ENCODE measurements at regions not wholly inside any gene's neighbourhood (a gene's known extent, or its start where the extent isn't known, plus 50 kb on each side); places are given as distances from the start of the nearest gene placed in this dataset.
"Not testable (repeated sequence)": the region's sequence is repeated elsewhere in the genome, so short reads cannot be mapped to it uniquely, and the experiment has no call there.

DNA sequence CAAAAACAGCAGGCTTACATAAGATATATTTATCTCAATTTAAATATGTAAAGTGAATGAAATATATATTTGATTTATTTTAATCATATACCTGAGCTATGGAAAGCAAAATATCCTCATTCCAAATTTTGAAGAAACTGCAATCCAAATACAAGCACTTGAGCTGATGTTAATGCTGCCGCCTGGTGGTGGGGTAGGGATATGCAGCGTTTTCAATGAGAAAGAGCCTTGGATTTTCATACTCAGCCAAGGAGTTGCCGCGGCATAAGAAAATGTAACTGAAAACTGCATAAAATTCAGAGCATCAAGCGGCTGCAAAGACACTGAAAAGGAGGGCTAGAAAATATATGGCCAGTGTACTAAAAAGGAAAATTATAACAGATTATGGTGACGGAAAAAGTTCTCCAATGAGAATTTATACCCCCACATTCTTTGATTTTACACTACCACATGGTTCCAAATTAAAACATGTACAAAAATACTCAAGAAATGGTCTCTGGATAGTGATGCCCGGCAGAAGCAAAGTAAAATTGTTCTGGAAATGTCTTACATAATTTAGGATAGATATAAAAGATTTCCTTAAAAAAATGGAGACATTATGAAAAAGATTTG lies 660.3 kb upstream of the PITX2 start:
- peak; percentile 61 for DNase-seq

- DNase-seq: no peak
Observed at GRCh38 chr4:111296466-111296865, 673.6 kb upstream of the PITX2 start.

DNA sequence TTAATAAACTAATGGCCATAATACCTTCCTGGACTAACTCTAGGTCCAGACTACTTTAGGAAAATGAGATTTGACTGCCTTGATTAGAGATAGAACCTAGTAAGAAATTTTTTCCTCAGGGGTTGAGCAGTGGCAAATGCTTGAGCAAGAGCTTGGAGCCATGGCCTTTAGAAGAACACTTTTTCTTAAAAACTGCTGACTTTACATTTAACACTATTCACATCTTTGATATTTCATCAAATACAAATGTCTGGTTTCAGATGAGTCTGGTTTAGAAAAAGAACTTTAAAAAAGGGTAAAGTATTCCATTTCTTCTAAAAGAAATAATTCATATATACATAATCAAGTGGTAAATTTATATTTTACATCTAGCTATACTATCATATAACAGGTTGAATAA lies 680.9 kb upstream of the PITX2 start:
- no peak for DNase-seq

GRCh38 chr4:111323496-111323895 lies 700.6 kb upstream of the PITX2 start:
- DNase-seq: no peak

- no peak for DNase-seq
Observed at GRCh38 chr4:111323916-111324315, 701.0 kb upstream of the PITX2 start.

DNA sequence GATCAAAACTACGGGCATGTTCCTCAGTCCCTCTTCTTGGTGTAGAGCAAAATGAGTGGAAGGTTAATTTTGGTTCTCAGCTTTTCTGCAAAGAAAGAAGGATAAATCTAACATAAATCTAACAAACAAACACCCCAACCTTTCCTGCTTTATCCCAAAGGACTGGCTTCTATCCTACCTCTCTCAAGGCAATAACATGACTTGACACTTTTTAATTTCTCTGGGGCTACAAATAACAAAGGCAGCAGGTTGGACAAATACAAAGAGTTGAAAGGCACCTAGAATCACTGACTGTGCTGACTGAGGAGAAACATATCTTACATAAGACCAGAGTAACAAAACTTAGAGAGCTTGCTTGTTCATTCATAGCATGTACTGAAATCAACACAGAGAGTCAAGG lies 703.6 kb upstream of the PITX2 start:
- no peak for DNase-seq

GRCh38 chr4:111330786-111331185 lies 707.9 kb upstream of the PITX2 start:
- DNase-seq: no peak

DNA sequence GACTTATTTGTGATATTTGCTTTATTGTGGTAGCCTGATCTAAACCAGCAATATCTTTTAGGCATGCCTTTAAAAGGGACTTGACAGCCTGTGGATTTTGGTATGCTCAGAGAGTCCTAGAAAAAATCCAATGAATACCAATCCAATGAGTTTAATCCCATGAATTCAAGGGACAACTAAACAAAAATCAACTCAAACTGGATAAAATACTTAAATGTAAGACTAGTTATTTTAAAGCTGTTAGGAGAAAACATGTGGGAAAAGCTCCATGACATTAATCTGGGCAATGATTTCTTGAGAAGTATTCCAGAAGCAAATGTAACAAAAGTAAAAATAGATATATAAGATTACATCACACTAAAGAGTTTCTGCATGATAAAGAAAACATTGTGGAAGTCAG lies 711.5 kb upstream of the PITX2 start:
- no peak for DNase-seq

- DNase-seq: not testable (repeated sequence)
Observed at GRCh38 chr4:111337186-111337876, 714.5 kb upstream of the PITX2 start.

DNA sequence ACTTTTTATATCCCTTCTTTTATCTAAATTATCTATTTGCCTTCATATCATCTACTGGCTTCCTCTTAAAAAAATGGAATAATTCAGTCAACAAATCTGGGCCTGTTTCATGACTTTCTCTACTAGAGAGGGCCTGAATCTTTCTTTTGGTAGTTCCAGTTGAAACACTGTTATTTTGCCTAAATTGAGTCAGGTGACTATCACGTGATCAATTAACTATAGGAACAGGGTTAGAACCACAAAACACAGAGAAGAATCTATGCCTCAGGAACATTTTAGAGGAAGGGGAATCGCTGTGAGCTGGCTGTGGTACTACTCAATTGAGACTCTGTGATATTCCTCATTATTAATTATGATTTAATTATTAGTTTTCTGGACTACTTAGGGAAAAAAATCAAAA lies 736.7 kb upstream of the PITX2 start:
- no peak for DNase-seq

DNA sequence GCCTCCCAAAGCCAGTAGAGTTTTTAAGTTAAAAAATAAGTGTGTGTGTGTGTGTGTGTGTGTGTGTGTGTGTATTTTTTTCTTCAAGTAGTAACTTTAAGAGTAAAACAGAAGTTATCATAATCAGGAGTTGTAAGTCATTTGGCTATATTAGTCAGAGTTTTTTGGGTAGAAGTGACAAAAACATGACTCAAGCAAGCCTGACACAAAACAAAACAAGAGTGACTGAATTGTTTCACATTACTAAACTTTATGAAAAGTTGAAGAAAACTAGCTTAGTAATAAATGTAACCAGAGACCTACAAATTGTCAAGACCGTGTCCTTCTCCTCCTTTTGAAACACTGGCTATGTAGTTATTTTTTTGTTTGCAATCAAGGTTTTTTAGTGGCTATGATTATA lies 738.0 kb upstream of the PITX2 start:
- DNase-seq: no peak

DNA sequence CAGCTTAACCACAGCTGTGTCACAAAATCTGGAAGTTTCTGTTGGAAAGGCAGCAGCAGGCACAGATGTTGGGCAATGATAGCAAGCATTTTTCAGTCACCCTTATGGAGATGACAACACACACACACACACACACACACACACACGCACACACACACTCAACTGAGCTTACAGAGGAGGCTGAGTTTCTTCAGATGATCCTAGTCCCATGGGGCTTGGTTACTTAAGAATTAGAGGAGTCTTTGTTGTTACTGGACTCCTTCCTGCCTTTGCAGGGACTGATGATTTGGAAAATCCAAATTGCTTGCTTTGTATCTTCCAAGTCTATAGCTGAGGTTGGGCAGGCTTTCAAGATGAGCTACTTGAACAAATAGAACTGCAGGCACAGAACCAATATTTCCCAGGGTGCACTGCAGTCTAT lies 740.1 kb upstream of the PITX2 start:
- DNase-seq: no peak

GRCh38 chr4:111377880-111378279 lies 755.0 kb upstream of the PITX2 start:
- not testable (repeated sequence) for DNase-seq

- no peak for DNase-seq
Observed at GRCh38 chr4:111388561-111388960, 756.7 kb upstream of the FAM241A start.

DNA sequence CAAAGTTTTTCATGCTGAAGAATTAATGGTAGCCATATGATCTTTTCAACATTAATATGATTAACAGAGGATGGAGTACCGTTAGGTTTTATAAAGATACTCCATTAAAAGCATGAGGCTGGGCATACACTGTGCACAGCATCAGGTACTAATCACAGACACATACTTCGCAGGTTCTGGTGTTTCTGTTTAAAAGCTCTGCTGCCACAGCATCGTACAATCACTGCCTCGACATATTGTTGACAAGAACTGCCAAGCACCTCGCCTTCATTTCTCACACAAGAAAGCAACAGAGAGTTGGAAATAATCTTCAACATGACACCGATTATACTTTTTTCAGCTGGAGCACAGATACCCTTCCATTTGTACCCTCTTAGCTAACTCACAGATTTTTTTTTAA lies 753.4 kb upstream of the FAM241A start:
- no peak for DNase-seq

GRCh38 chr4:111393781-111394180 lies 751.5 kb upstream of the FAM241A start:
- DNase-seq: no peak

DNA sequence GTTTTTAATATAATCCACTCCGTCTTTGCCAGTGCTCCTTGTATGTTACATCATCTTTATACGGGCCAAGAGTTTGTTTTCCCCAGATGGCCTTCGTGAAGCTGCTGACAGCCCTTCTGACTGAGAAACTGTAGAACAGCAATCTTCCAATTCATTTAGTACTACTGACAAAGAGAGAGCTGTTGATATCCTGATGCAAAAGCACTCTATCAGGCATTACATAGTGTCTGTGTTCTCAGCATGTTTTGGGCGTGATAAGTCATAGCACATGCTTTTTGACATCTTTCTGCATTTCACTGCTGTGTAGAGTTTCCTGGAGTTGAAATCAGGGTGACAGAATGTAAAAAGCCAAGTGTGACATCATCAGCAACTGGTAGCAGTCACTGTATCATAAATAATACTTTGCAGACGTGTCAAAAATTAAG lies 746.3 kb upstream of the FAM241A start:
- no peak for DNase-seq

DNA sequence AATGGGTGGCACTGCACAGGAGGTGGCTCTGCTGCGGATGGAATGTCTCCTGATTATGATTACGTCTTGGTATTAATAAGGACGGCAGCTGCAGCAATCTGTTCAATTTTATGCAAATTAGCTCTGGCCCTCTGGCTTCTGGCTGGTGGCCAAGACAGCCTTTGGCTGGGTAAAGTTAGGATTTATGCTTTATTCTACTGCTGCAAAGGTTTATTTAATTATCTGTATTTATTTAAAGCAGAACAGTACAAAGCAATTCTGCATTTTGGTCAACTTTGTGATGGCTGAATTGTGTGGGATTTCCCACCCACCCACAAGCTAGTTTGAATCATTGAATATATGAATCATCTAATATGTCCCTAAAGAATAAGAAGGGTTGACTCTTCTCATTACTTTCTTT lies 745.6 kb upstream of the FAM241A start:
- no peak for DNase-seq

DNA sequence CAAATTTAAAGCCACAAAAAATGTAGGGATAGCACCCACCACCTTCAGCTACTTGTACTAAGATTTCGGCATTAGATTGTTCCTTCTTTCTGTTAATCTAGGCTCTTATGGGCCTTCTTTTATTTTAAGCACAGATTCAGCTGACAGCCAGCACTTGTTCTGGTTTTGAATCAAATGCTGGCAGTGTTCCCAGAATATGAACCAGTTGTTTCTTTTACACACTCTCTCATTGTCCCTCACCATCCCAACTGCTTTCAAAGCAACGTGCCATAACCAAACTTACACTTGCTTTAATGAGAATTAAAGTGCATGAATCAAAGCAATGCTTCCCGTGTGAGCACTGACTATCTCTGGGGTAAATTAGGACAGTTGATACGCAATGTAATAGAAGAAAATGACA lies 744.5 kb upstream of the FAM241A start:
- no peak for DNase-seq

GRCh38 chr4:111404673-111405072 lies 740.6 kb upstream of the FAM241A start:
- DNase-seq: no peak

DNA sequence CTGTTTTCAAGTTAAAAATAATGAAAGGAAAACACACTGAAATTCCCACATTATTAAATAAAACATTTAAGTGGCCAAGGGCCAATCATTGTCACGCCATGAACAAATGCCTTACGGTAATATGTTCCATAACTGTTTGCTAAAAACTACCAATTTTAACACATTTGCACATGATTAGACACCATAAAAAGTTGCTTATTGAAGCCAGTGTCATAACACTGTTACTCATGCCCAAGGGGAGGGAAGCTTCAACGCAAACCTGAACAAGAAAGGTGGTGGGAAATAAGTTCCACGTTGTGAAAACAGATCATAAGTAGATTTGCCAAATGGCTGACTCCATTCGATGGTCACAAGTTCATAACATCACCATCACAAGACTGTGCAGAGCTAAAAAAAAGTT lies 739.3 kb upstream of the FAM241A start:
- no peak for DNase-seq

DNA sequence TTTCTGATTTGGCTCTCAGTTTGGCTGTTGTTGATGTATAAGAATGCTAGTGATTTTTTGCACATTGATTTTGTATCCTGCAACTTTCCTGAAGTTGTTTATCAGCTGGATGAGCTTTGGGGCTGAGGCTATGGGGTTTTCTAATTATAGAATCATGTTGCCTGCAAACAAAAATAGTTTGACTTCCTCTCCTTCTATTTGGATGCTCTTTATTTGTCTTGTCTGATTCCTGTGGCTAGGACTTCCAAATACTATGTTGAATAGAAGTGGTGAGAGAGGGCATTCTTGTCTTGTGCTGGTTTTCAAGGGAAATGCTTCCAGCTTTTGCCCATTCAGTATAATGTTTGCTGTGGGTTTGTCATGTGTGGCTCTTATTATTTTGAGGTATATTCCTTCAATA lies 734.7 kb upstream of the FAM241A start:
- DNase-seq: no peak

GRCh38 chr4:111417521-111417920 lies 727.7 kb upstream of the FAM241A start:
- DNase-seq: no peak

GRCh38 chr4:111433441-111433840 lies 711.8 kb upstream of the FAM241A start:
- no peak for DNase-seq

GRCh38 chr4:111434586-111434985 lies 710.7 kb upstream of the FAM241A start:
- DNase-seq: no peak
